NT2/D1 (cell line): ENCODE measurements at regions not wholly inside any gene's neighbourhood (a gene's known extent, or its start where the extent isn't known, plus 50 kb on each side); places are given as distances from the start of the nearest gene placed in this dataset.

Source experiments
- DNase-seq: peaks from one replicate; pipeline ENCODE4 v3.0.0-alpha.2; 2011; ENCODE audit warnings: low read depth, low spot score
- H3K27me3 ChIP-seq: 2 replicates; pipeline ENCODE4 v1.6.0; 2011; ENCODE audit warnings: mild to moderate bottlenecking; ENCODE audit not compliant: insufficient read length, insufficient read depth
- H3K36me3 ChIP-seq: 2 replicates; pipeline ENCODE4 v1.6.1; 2011; ENCODE audit warnings: mild to moderate bottlenecking, low read length, mixed read lengths; ENCODE audit not compliant: insufficient read depth, insufficient read length
- H3K4me1 ChIP-seq: 2 replicates; pipeline ENCODE4 v1.5.1; 2011; ENCODE audit not compliant: insufficient read depth, insufficient read length
- H3K4me3 ChIP-seq: 2 replicates; pipeline ENCODE4 v1.5.1; 2011; ENCODE audit warnings: low read depth; ENCODE audit not compliant: insufficient read length
- H3K9ac ChIP-seq: 2 replicates; pipeline ENCODE4 v1.6.0; 2011; ENCODE audit warnings: low read depth; ENCODE audit not compliant: insufficient read length
- H3K9me3 ChIP-seq: 2 replicates; pipeline ENCODE4 v1.5.1; 2011; ENCODE audit warnings: mild to moderate bottlenecking, low read length; ENCODE audit not compliant: insufficient read depth
- SUZ12 ChIP-seq: IDR thresholded peaks from 2 replicates; pipeline ENCODE4 v1.6.1; 2011; ENCODE audit not compliant: insufficient read length, insufficient read depth; ENCODE audit errors: extremely low read depth
- YY1 ChIP-seq: IDR thresholded peaks from 2 replicates; pipeline ENCODE4 v1.6.1; 2011; ENCODE audit not compliant: insufficient read length, insufficient read depth
- ZNF274 ChIP-seq: IDR thresholded peaks from 2 replicates; pipeline ENCODE4 v1.6.1; 2011; ENCODE audit warnings: mild to moderate bottlenecking, low read depth, low read length

GRCh38 chr9:88685966-88686365, 151.0 kb downstream of the NXNL2 start:
- Histone ChIP-seq H3K27me3 (no peaks in the 10 kb centered on the region), H3K9ac (no peak overlapping the region), H3K4me1 (peaks cover 12% of the 10 kb centered on the region), H3K36me3 (no peaks in the 10 kb centered on the region), H3K4me3 (no peak overlapping the region), H3K9me3 (peaks cover 13% of the 10 kb centered on the region)
- no peak for DNase-seq
- no peak for TF ChIP-seq YY1
- TF ChIP-seq SUZ12, result no peak
- TF ChIP-seq ZNF274, result no peak

- DNase-seq, result no peak
- Histone ChIP-seq H3K4me1 (no peaks in the 10 kb centered on the region), H3K27me3 (no peaks in the 10 kb centered on the region), H3K36me3 (no peaks in the 10 kb centered on the region), H3K9me3 (peaks cover 13% of the 10 kb centered on the region), H3K4me3 (no peak overlapping the region), H3K9ac (no peak overlapping the region)
- TF ChIP-seq YY1 (no peak), ZNF274 (no peak), SUZ12 (no peak)
Measured at GRCh38 chr9:88689509-88690298, 154.7 kb downstream of the NXNL2 start.

GRCh38 chr9:88690628-88691027, 155.7 kb downstream of the NXNL2 start:
- Histone ChIP-seq H3K9me3 (peaks cover 13% of the 10 kb centered on the region), H3K27me3 (no peaks in the 10 kb centered on the region), H3K9ac (no peak overlapping the region), H3K4me3 (no peak overlapping the region), H3K36me3 (no peaks in the 10 kb centered on the region), H3K4me1 (no peaks in the 10 kb centered on the region)
- no peak for TF ChIP-seq SUZ12
- no peak for TF ChIP-seq YY1
- no peak for TF ChIP-seq ZNF274
- DNase-seq, result no peak

- no peak for TF ChIP-seq SUZ12
- TF ChIP-seq ZNF274, result no peak
- TF ChIP-seq YY1, result no peak
- H3K36me3 ChIP-seq, result no peaks in the 10 kb centered on the region
- no peak overlapping the region for H3K4me3 ChIP-seq
- no peaks in the 10 kb centered on the region for H3K4me1 ChIP-seq
- no peak for DNase-seq
- H3K9ac ChIP-seq, result no peak overlapping the region
- H3K9me3 ChIP-seq, result peaks cover 13% of the 10 kb centered on the region
- H3K27me3 ChIP-seq, result no peaks in the 10 kb centered on the region
Measured at GRCh38 chr9:88691091-88691490, 156.1 kb downstream of the NXNL2 start.

- Histone ChIP-seq H3K4me3 (no peak overlapping the region), H3K9me3 (peaks cover 13% of the 10 kb centered on the region), H3K4me1 (no peaks in the 10 kb centered on the region), H3K36me3 (no peaks in the 10 kb centered on the region), H3K9ac (no peak overlapping the region), H3K27me3 (no peaks in the 10 kb centered on the region)
- no peak for DNase-seq
- no peak for TF ChIP-seq ZNF274
- no peak for TF ChIP-seq SUZ12
- TF ChIP-seq YY1, result no peak
Measured at GRCh38 chr9:88691811-88692210, 156.8 kb downstream of the NXNL2 start.

- no peak for DNase-seq
- Histone ChIP-seq H3K27me3 (no peaks in the 10 kb centered on the region), H3K36me3 (no peaks in the 10 kb centered on the region), H3K9me3 (peaks cover 13% of the 10 kb centered on the region), H3K9ac (no peak overlapping the region), H3K4me1 (no peaks in the 10 kb centered on the region), H3K4me3 (no peak overlapping the region)
- TF ChIP-seq ZNF274, result no peak
- TF ChIP-seq SUZ12, result no peak
- TF ChIP-seq YY1, result no peak
Measured at GRCh38 chr9:88692827-88693226, 157.8 kb downstream of the NXNL2 start.

GRCh38 chr9:88694625-88695024, 159.6 kb downstream of the NXNL2 start:
- no peak for DNase-seq
- Histone ChIP-seq H3K9me3 (peaks cover 7% of the 10 kb centered on the region), H3K27me3 (no peaks in the 10 kb centered on the region), H3K4me1 (no peaks in the 10 kb centered on the region), H3K9ac (no peak overlapping the region), H3K36me3 (no peaks in the 10 kb centered on the region), H3K4me3 (no peak overlapping the region)
- TF ChIP-seq ZNF274 (no peak), YY1 (no peak), SUZ12 (no peak)

GRCh38 chr9:88696501-88696900, 161.5 kb downstream of the NXNL2 start:
- H3K9ac ChIP-seq, result no peak overlapping the region
- H3K4me3 ChIP-seq, result no peak overlapping the region
- no peaks in the 10 kb centered on the region for H3K36me3 ChIP-seq
- TF ChIP-seq ZNF274 (no peak), YY1 (no peak), SUZ12 (no peak)
- H3K27me3 ChIP-seq, result no peaks in the 10 kb centered on the region
- no peaks in the 10 kb centered on the region for H3K4me1 ChIP-seq
- H3K9me3 ChIP-seq, result no peaks in the 10 kb centered on the region
- DNase-seq, result no peak
